ENCODE measurements at regions not wholly inside any gene's neighbourhood (a gene's known extent, or its start where the extent isn't known, plus 50 kb on each side); places are given as distances from the start of the nearest gene placed in this dataset.

DNA sequence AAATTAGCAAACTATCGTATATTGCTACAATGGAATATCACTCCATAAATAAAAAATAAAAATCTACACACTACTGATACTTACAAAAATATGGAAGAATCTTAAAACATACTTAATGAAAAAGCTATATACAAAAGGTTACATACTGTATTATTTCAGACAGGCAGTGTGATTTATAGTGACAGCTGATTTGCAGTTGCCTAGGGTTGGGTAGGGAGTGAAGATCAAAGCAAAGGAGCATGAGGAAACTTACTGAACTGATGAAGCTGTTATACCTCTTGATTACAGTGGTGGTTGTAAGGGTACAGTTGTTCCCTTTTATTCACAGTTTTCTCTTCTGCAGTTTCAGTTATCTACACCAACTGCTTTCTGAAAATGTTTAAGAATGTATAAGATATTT is 62.6 kb downstream of the FSCB start:
- Histone ChIP-seq H3K9me3 (ENCODE audit: control insufficient read depth, insufficient read depth, low read length) (no peaks in the 10 kb centered on the region; the same call in none of the 2 replicates), H3K27me3 (ENCODE audit: control insufficient read depth, insufficient read depth, low read length) (no peaks in the 10 kb centered on the region), H3K4me3 (ENCODE audit: low read depth, low read length) (no peak overlapping the region), H3K27ac (ENCODE audit: low read depth, low read length) (no peak overlapping the region)
- DNase-seq (ENCODE audit: low read depth, low spot score) = no peak
- ChIA-PET CTCF (no interaction called here), POLR2A (no interaction called here)
- TF ChIP-seq, protein P1, sequence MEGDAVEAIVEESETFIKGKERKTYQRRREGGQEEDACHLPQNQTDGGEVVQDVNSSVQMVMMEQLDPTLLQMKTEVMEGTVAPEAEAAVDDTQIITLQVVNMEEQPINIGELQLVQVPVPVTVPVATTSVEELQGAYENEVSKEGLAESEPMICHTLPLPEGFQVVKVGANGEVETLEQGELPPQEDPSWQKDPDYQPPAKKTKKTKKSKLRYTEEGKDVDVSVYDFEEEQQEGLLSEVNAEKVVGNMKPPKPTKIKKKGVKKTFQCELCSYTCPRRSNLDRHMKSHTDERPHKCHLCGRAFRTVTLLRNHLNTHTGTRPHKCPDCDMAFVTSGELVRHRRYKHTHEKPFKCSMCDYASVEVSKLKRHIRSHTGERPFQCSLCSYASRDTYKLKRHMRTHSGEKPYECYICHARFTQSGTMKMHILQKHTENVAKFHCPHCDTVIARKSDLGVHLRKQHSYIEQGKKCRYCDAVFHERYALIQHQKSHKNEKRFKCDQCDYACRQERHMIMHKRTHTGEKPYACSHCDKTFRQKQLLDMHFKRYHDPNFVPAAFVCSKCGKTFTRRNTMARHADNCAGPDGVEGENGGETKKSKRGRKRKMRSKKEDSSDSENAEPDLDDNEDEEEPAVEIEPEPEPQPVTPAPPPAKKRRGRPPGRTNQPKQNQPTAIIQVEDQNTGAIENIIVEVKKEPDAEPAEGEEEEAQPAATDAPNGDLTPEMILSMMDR (IDR thresholded peaks at IDR 0.05; ENCODE audit: low read depth, low read length) = no peak

DNA sequence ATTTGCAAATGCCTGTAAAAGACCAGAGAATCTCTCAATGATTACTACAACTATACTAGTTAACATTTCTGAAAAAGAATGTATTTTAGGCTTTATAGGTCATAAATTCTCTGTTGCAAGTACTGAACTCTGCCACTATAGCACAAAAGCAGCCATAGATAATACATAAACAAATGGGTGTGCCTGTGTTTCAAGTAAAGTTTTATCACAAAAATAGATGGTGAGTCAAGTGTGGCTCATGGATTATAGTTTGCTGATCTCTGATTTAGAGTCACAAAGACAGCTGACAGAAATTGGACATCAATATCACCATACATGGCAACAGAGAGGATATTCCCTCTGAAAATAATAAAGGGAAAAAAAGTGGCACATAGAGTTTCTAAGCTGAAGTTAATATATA is 68.1 kb downstream of the FSCB start:
- POLR2A ChIA-PET = no interaction called here
- Histone ChIP-seq H3K27ac (ENCODE audit: low read depth, low read length) (no peak overlapping the region), H3K4me3 (ENCODE audit: low read depth, low read length) (no peak overlapping the region), H3K27me3 (ENCODE audit: control insufficient read depth, insufficient read depth, low read length) (no peaks in the 10 kb centered on the region), H3K9me3 (ENCODE audit: control insufficient read depth, insufficient read depth, low read length) (no peaks in the 10 kb centered on the region; the same call in 1 of the 2 replicates)
- DNase-seq (ENCODE audit: low read depth, low spot score) = no peak
- CTCF ChIA-PET = no interaction called here
- TF ChIP-seq, protein P1 (IDR thresholded peaks at IDR 0.05; ENCODE audit: low read depth, low read length) = no peak

DNA sequence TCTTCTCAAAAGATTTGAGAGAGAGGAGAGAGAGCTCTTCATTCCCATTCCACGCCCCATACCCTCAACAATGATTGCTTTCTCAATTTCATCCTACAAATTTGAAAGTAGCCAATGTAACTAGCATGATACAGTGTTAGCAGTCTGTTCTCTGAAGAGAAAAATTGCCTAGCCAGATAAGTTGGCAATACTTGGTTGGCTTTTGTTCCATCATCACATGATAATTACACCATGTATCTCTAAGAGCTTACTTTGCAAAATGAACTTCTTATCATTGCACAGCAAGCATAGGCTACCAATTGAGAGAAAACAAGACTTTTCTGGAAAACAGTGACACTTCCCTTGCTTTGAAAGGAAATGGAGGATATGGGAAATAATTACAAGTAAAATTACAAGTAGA is 68.9 kb downstream of the FSCB start:
- ChIA-PET POLR2A (no interaction called here), CTCF (no interaction called here)
- Histone ChIP-seq H3K27me3 (ENCODE audit: control insufficient read depth, insufficient read depth, low read length) (no peaks in the 10 kb centered on the region), H3K4me3 (ENCODE audit: low read depth, low read length) (no peak overlapping the region), H3K27ac (ENCODE audit: low read depth, low read length) (no peak overlapping the region), H3K9me3 (ENCODE audit: control insufficient read depth, insufficient read depth, low read length) (no peaks in the 10 kb centered on the region)
- no peak for DNase-seq (ENCODE audit: low read depth, low spot score)
- TF ChIP-seq, protein P1 (IDR thresholded peaks at IDR 0.05; ENCODE audit: low read depth, low read length) = no peak

DNA sequence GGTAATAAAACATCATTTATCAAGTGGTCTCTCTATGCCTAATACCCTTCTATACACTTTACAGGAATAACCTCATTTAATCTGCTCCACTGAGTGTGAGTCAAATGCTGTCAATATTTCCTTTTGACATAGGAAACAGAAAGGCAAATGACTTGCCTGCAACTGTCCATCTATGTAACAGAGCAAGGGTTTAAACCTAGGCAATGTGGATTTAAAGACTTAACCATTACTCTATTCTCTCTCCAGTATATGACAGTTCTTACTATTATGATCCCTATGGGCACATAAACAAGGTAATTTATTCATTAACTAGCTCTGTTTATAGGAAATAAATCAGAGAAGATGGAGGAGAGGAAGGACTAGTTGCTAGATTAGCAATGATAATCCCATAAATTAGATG is 70.6 kb downstream of the FSCB start:
- ChIA-PET CTCF (no interaction called here), POLR2A (no interaction called here)
- H3K27ac ChIP-seq (ENCODE audit: low read depth, low read length) = no peak overlapping the region
- H3K9me3 ChIP-seq (ENCODE audit: control insufficient read depth, insufficient read depth, low read length) = no peaks in the 10 kb centered on the region
- TF ChIP-seq, protein P1 (IDR thresholded peaks at IDR 0.05; ENCODE audit: low read depth, low read length) = no peak
- DNase-seq (ENCODE audit: low read depth, low spot score) = no peak
- H3K4me3 ChIP-seq (ENCODE audit: low read depth, low read length) = no peak overlapping the region
- H3K27me3 ChIP-seq (ENCODE audit: control insufficient read depth, insufficient read depth, low read length) = no peaks in the 10 kb centered on the region

DNA sequence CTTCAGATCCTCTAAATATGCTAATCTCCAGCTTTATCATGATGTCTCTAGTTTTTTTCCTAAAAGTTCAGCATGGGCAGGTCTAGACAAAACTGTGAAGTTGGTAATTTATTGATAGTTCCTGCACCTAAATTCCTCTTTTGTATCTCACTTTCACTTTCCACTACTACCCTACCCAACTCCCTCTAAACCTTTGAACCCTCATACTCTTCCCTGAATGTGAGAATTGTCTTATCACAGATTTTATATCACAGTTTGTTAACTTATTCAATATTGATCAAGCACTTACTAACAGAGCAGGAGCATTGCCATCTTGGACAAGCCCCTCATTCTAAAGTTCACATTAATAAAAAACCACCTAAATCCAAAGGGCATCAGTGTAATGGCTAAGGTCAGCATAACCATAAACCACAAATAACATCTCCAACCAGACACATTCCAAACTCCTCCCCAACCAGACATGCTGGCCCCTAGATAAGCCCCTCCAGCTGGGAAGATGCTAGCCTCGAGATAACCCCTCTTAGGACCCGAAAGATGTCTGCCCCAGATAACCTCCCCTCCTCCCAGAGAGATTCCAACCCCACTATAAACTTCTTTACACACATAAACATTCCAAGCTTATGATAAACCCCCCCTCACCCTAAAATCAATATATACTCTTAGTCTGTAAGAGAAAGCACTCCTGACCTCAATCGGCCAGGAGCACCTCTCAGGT is 78.7 kb downstream of the FSCB start:
- Histone ChIP-seq H3K4me3 (ENCODE audit: low read depth, low read length) (no peak overlapping the region), H3K27ac (ENCODE audit: low read depth, low read length) (no peak overlapping the region), H3K9me3 (ENCODE audit: control insufficient read depth, insufficient read depth, low read length) (peaks cover 4% of the 10 kb centered on the region; the same call in 1 of the 2 replicates), H3K27me3 (ENCODE audit: control insufficient read depth, insufficient read depth, low read length) (no peaks in the 10 kb centered on the region)
- TF ChIP-seq, protein P1 (IDR thresholded peaks at IDR 0.05; ENCODE audit: low read depth, low read length) = no peak
- CTCF ChIA-PET = no interaction called here
- DNase-seq (ENCODE audit: low read depth, low spot score) = no peak
- POLR2A ChIA-PET = no interaction called here

Data from AG04450 (cell line).